Loucy (cell line): ENCODE measurements at regions not wholly inside any gene's neighbourhood (a gene's known extent, or its start where the extent isn't known, plus 50 kb on each side); places are given as distances from the start of the nearest gene placed in this dataset.
"Not testable (repeated sequence)": the region's sequence is repeated elsewhere in the genome, so short reads cannot be mapped to it uniquely, and the experiment has no call there.

Experiments
- CTCF ChIP-seq: fragments of 200-600 bp; sonication (generic); conservative IDR thresholded peaks from 2 replicates; pipeline ENCODE4 v1.5.1; 2014; ENCODE audit warnings: mild to moderate bottlenecking, antibody characterized with exemption, low read length
- EZH2phosphoT487 ChIP-seq: fragments of 200-600 bp; IDR thresholded peaks from 2 replicates; pipeline ENCODE4 v1.6.1; 2018; ENCODE audit warnings: antibody characterized with exemption, mild to moderate bottlenecking, moderate library complexity, borderline replicate concordance

GRCh38 chr5:21482522-21482921 is 1370.6 kb downstream of the CDH12 start:
- not testable (repeated sequence) for TF ChIP-seq EZH2phosphoT487, CTCF
